ENCODE measurements at regions not wholly inside any gene's neighbourhood (a gene's known extent, or its start where the extent isn't known, plus 50 kb on each side); places are given as distances from the start of the nearest gene placed in this dataset.

DNA sequence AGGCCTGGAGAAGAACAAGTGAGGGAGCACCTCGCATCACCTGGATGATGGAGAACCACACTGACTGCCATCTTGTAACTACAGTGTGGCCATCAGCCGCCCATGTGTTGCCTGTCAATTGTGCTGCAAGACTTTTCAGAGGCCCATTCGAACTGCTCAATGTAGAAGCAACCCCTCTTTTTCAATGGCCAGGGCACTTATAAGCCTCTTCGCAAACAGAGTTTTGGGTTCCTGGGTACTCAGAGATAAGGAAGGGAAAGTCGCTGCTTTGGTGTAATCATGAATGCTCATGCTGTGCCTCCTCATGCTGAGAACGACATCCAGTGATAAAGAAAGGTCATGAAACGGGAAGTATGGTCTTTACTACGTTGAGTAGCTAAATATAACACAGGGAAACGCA is 143.9 kb upstream of the SLC39A10 start:
- Histone ChIP-seq H3K27me3 (no peaks in the 10 kb centered on the region), H3K9me3 (peaks cover 0 to 4% of the 10 kb centered on the region in 2 donors), H3K4me1 (no peaks in the 10 kb centered on the region), H3K36me3 (no peaks in the 10 kb centered on the region), H3K27ac (no peak overlapping the region), H3K4me3 (no peak overlapping the region)
- intact Hi-C loops (cut with DNase I; ENCODE audit: low total_unique reads): no loop called here
- TF ChIP-seq POLR2A (IDR thresholded peaks at IDR 0.05) (no peak), CTCF (IDR thresholded peaks at IDR 0.05) (no peak), POLR2AphosphoS5 (IDR thresholded peaks at IDR 0.05) (no peak)
- no peak for DNase-seq (ENCODE audit: low spot score in 2 of 2)

- TF ChIP-seq POLR2A (IDR thresholded peaks at IDR 0.05): no peak
- TF ChIP-seq CTCF (IDR thresholded peaks at IDR 0.05): no peak
- TF ChIP-seq POLR2AphosphoS5 (IDR thresholded peaks at IDR 0.05): no peak
- no peak overlapping the region for H3K27ac ChIP-seq
- no peaks in the 10 kb centered on the region for H3K27me3 ChIP-seq
- H3K4me1 ChIP-seq: no peaks in the 10 kb centered on the region
- H3K9me3 ChIP-seq: peaks cover 6 to 9% of the 10 kb centered on the region in 2 donors
- H3K36me3 ChIP-seq: no peaks in the 10 kb centered on the region
- no peak overlapping the region for H3K4me3 ChIP-seq
- intact Hi-C loops (cut with DNase I; ENCODE audit: low total_unique reads): no loop called here
- no peak for DNase-seq (ENCODE audit: low spot score in 2 of 2)
Measured at GRCh38 chr2:195509551-195509950, 147.5 kb upstream of the SLC39A10 start.

GRCh38 chr2:195508139-195508455 is 148.9 kb upstream of the SLC39A10 start:
- intact Hi-C loops (cut with DNase I; ENCODE audit: low total_unique reads): no loop called here

GRCh38 chr2:195507447-195508138 is 149.4 kb upstream of the SLC39A10 start:
- Histone ChIP-seq H3K9me3 (peaks cover 6 to 9% of the 10 kb centered on the region in 2 donors), H3K36me3 (no peaks in the 10 kb centered on the region), H3K27me3 (no peaks in the 10 kb centered on the region), H3K4me1 (no peaks in the 10 kb centered on the region), H3K4me3 (no peak overlapping the region), H3K27ac (no peak overlapping the region)
- intact Hi-C loops (cut with DNase I; ENCODE audit: low total_unique reads): no loop called here
- TF ChIP-seq POLR2AphosphoS5 (IDR thresholded peaks at IDR 0.05) (no peak), CTCF (IDR thresholded peaks at IDR 0.05) (no peak), POLR2A (IDR thresholded peaks at IDR 0.05) (no peak)
- DNase-seq (ENCODE audit: low spot score in 2 of 2): no peak

More at GRCh38 chr2:195508139-195508455, 148.9 kb upstream of the SLC39A10 start:
- Histone ChIP-seq H3K27ac (no peak overlapping the region), H3K4me3 (no peak overlapping the region), H3K27me3 (no peaks in the 10 kb centered on the region), H3K4me1 (no peaks in the 10 kb centered on the region), H3K9me3 (peaks cover 6 to 9% of the 10 kb centered on the region in 2 donors), H3K36me3 (no peaks in the 10 kb centered on the region)
- no peak for DNase-seq (ENCODE audit: low spot score in 2 of 2)
- TF ChIP-seq CTCF (IDR thresholded peaks at IDR 0.05) (no peak), POLR2A (IDR thresholded peaks at IDR 0.05) (no peak), POLR2AphosphoS5 (IDR thresholded peaks at IDR 0.05) (no peak)

DNA sequence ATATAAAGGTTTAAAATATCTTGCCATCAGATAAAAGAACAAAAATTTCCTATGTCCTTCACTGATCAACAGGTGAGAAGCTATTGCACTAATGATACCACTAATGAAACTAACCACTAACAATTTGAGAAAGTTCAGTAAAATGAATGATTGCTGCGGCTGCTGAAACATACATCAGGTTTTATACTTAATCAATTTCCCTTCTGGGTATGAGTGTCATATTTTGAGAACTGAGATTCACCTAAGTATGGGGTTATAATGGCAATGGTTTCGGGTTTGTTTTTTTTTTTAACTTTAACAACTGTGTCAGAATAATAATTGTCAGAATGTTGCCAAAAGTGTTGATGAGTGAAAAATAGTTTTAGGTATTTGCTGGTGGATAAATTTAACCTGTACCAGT is 151.3 kb upstream of the SLC39A10 start:
- TF ChIP-seq POLR2AphosphoS5 (IDR thresholded peaks at IDR 0.05): no peak
- TF ChIP-seq CTCF (IDR thresholded peaks at IDR 0.05): no peak
- no peak overlapping the region for H3K4me3 ChIP-seq
- intact Hi-C loops (cut with DNase I; ENCODE audit: low total_unique reads): no loop called here
- peaks cover 6 to 9% of the 10 kb centered on the region in 2 donors for H3K9me3 ChIP-seq
- H3K4me1 ChIP-seq: no peaks in the 10 kb centered on the region
- H3K27me3 ChIP-seq: no peaks in the 10 kb centered on the region
- no peak overlapping the region for H3K27ac ChIP-seq
- no peaks in the 10 kb centered on the region for H3K36me3 ChIP-seq
- no peak for DNase-seq (ENCODE audit: low spot score in 2 of 2)

Data from breast epithelium (tissue), 4 donors.